Activated CD8-positive, alpha-beta T cell treated with anti-CD3 and anti-CD28 coated beads, Interleukin-2, amount 10 ng/mL, durations not matched to agents 7 days and 5 days (primary cell): ENCODE measurements at regions not wholly inside any gene's neighbourhood (a gene's known extent, or its start where the extent isn't known, plus 50 kb on each side); places are given as distances from the start of the nearest gene placed in this dataset.
A peak's percentile ranks its signal among the peaks of the same experiment; 100 is the strongest.

ENCODE experiments used
- ATAC-seq: fragments of 150-1000 bp; cut with Tn5 transposase; one replicate; pipeline ENCODE4 v1.10.0; 2021; ENCODE audit warnings: moderate library complexity
- CTCF ChIA-PET: fragments of 350-600 bp; sonication (Branson Sonifier 250); formaldehyde crosslinking; loops from one replicate; lab custom pipeline; 2021; ENCODE audit warnings: antibody characterized with exemption; lab: Charles Lee
- POLR2A ChIA-PET: fragments of 350-600 bp; sonication (Branson Sonifier 250); formaldehyde crosslinking; loops from one replicate; lab custom pipeline; 2021; ENCODE audit warnings: antibody characterized with exemption; lab: Charles Lee
- DNase-seq: peaks from one replicate; pipeline ENCODE4 v3.0.0-alpha.2; 2020
- H3K27ac Mint-ChIP-seq: one replicate; pipeline ENCODE4 v1.8.0; 2021; ENCODE audit warnings: mild to moderate bottlenecking, mixed read lengths
- H3K27me3 Mint-ChIP-seq: one replicate; pipeline ENCODE4 v1.8.0; 2021; ENCODE audit warnings: low read depth, mixed read lengths
- H3K36me3 Mint-ChIP-seq: one replicate; pipeline ENCODE4 v1.8.0; 2021; ENCODE audit warnings: low read depth, mixed read lengths
- H3K4me1 Mint-ChIP-seq: one replicate; pipeline ENCODE4 v1.8.0; 2021; ENCODE audit warnings: low read depth, mixed read lengths
- H3K4me3 Mint-ChIP-seq: one replicate; pipeline ENCODE4 v1.8.0; 2021; ENCODE audit warnings: mild to moderate bottlenecking, mixed read lengths
- H3K9me3 Mint-ChIP-seq: one replicate; pipeline ENCODE4 v1.8.0; 2022; ENCODE audit warnings: mixed read lengths; ENCODE audit not compliant: insufficient read depth

GRCh38 chr12:45671254-45671653, 58.3 kb upstream of the ARID2 start:
- Mint-ChIP-seq H3K36me3 (peaks cover 10% of the 10 kb centered on the region), H3K9me3 (no peaks in the 10 kb centered on the region), H3K4me1 (peaks cover 43% of the 10 kb centered on the region), H3K27me3 (no peaks in the 10 kb centered on the region), H3K4me3 (peak overlapping the region; percentile 6), H3K27ac (peak overlapping the region; percentile 19)
- POLR2A ChIA-PET: interaction anchor here (4.8 kb wide), 1 partner anchor 55 kb away, joined by 73 read pairs; no protein-coding TSS in a partner anchor
- ATAC-seq (no peak), DNase-seq (no peak)
- CTCF ChIA-PET: interaction anchor here (1.3 to 6.0 kb wide), 3 partner anchors 15 to 56 kb away, joined by 4 to 100 read pairs (median 27); partner anchors contain the start of gene ARID2

- ChIA-PET POLR2A (interaction anchor here (0.6 to 1.0 kb wide), 2 partner anchors 54 to 317 kb away, joined by 4 read pairs; no protein-coding TSS in a partner anchor), CTCF (interaction anchor here (0.8 to 2.1 kb wide), 7 partner anchors 12 to 130 kb away, joined by 3 to 7 read pairs (median 5); no protein-coding TSS in a partner anchor)
- DNase-seq: no peak
- Mint-ChIP-seq H3K4me1 (peaks cover 15% of the 10 kb centered on the region), H3K4me3 (no peak overlapping the region), H3K27me3 (no peaks in the 10 kb centered on the region), H3K36me3 (peaks cover 10% of the 10 kb centered on the region), H3K27ac (no peak overlapping the region), H3K9me3 (peaks cover 9% of the 10 kb centered on the region)
- ATAC-seq: no peak
These were observed 55.1 kb upstream of the ARID2 start for GRCh38 chr12:45674181-45674977.

- CTCF ChIA-PET: interaction anchor here (1.3 kb wide), 1 partner anchor 10 kb away, joined by 4 read pairs; no protein-coding TSS in a partner anchor
- no peak overlapping the region for H3K4me3 Mint-ChIP-seq
These were observed 54.0 kb upstream of the ARID2 start for GRCh38 chr12:45675534-45675933.

More at GRCh38 chr12:45675534-45675933, 54.0 kb upstream of the ARID2 start:
- Mint-ChIP-seq H3K9me3 (peaks cover 9% of the 10 kb centered on the region), H3K36me3 (peaks cover 10% of the 10 kb centered on the region), H3K4me1 (peaks cover 6% of the 10 kb centered on the region), H3K27ac (no peak overlapping the region), H3K27me3 (no peaks in the 10 kb centered on the region)
- DNase-seq (no peak), ATAC-seq (no peak)
- POLR2A ChIA-PET: no interaction called here
